Right renal pelvis (tissue), 4 donors: ENCODE measurements at regions not wholly inside any gene's neighbourhood (a gene's known extent, or its start where the extent isn't known, plus 50 kb on each side); places are given as distances from the start of the nearest gene placed in this dataset.

Source experiments
- DNase-seq, 4 donors: peaks; one replicate each; pipeline ENCODE4 v3.0.0-alpha.2; 2013; ENCODE audit warnings: low read depth in 4 of 4, low spot score in 3 of 4, missing footprints in 1 of 4

DNA sequence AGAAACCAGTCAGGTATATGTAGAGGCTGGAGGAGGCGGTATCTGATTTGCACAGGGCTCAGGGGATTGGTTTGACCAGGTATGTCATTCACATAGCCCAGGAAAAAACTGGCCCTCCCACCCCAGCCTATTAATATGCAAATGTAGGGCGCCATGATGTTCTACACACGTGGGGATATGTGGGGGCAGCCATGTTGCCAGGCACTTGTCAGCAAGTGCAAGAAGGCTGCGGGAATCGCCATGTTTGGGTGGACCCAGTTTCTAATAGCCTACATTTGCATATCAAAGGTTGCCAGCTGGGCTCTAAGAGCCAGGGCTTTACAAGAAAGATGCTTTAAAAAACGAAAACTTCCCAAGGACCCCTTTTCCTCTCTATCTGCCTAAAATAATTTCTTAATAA lies 335.1 kb downstream of the SMARCA1 start:
- DNase-seq: no peak

DNA sequence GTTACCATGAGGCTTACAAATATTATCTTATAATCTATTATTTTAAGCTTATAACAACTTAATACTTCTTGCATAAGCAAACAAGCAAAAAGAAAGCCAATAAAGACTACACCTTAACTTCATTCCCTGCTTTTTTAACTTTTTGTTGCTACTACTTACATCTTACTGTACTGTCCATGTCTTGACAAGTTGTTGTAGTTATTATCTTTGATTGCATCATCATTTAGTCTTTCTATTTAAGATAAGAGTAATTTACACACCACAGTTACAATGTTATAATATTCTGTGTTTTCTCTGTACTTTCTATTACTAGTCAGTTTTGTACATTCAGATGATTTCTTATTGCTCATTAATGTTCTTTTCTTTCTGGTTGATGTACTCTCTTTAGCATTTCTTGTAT lies 346.6 kb downstream of the SMARCA1 start:
- DNase-seq: no peak

DNA sequence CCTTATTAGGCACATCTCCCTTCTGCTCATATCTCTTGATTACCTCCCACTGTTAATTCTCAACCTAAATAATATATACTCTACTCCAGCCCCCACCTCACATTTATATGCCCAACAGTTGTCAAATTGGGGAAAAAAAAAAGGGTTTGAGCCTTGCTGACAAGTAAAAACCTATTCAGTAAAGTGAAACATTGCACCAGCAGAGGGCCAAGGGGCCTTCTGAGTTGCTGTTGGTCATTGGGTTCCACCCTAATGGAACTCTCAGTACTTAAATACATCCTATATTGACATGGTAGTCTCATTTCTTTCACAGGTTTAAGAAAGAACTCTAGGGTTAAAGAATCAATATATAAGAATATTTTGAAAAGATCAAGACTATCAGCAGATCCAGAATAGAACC lies 362.2 kb downstream of the SMARCA1 start:
- DNase-seq: no peak

DNA sequence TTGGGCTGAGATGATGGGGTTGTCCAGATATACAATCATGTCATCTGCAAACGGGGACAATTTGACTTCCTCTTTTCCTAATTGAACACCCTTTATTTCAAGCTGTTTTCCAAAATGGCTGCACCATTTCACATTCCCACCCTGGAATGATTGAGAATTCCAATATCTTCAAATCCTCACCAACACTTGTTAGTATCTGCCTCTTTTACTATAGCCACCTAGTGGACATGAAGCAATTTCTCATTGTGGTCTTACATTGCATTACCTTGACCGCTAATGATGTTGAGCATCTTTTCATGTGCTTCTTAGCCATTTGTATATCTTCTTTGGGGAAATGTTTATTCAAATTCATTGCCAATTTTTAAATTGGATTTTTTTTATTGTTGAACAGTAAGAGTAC lies 364.8 kb downstream of the SMARCA1 start:
- DNase-seq: no peak

DNA sequence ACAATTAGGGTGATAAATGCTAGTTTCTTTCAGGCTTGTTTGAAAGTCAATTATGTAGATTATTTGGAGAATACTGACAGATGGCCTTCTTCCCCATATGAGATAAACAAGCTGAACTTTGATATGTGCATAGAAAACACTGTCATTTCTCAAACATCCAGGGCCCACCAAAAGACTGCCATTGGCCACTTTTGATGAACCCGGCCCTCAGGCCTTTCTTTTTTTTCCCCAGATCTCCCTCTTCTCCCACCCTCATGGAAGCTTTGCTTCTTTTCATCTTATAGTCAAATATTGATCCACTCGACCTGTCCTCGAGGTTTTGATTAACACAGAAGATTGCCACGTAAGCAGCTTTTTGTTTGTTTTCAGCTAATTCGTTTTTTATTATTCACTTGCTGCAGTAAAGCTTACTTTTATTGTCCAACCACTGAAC lies 377.4 kb downstream of the SMARCA1 start:
- DNase-seq: no peak

DNA sequence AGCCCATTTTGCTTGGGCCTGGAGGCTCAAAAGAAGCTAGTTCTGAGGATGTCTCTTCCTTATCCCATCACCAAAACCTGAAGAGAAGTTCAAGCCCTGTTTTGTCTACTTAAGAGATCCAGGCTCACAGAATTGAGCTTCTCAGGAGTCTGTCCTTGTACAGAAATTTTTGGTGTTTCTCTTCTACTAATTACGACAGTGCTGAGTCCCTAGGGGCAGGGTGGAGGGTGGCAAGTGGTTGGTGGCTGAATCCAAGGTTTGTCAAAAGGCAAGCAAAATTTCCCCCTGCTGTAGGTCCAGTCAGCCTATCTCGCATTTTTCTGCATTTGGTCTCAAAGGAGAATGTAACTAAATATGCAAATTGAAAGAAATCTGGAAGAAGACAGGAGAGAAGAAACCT lies 377.9 kb downstream of the SMARCA1 start:
- DNase-seq: no peak

DNA sequence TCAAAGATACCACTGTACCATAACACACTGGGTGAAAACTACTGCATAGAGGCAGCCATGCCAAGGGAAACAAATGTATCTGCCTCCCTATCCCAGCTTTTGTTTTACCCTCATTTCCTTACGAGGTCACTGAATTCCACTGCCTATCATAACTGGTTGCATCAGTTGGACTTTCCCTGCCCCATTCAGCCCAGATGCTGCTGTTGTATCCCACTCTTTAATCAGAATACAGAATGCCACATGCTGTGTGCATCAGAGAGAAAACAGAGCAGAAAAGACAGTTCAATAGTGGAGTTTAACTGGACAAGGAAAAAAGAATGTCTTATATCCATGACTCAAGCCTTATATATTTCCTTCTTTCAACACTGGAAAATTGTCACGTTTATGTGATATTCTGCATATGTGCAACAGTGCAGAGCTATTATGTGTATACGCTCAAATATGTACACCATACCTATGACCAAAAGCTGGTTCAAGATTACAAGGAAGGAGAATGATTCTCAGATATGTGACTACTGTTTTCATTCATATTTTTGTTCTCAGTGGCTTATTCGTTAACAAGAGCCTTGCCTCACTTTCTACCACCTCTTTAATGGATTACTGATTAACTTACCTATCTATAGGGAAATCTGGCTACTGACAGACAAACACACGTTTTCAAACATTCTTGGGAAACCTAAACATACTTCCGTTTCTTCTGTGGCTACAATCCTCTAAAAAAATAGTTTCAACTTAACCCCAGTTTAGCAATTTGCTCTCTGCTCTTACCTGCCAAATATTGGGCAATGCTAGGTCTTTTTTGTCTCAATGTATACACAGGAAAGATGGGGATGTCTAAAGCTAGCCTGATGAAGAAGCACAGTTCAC lies 378.9 kb downstream of the SMARCA1 start:
- DNase-seq: no peak

DNA sequence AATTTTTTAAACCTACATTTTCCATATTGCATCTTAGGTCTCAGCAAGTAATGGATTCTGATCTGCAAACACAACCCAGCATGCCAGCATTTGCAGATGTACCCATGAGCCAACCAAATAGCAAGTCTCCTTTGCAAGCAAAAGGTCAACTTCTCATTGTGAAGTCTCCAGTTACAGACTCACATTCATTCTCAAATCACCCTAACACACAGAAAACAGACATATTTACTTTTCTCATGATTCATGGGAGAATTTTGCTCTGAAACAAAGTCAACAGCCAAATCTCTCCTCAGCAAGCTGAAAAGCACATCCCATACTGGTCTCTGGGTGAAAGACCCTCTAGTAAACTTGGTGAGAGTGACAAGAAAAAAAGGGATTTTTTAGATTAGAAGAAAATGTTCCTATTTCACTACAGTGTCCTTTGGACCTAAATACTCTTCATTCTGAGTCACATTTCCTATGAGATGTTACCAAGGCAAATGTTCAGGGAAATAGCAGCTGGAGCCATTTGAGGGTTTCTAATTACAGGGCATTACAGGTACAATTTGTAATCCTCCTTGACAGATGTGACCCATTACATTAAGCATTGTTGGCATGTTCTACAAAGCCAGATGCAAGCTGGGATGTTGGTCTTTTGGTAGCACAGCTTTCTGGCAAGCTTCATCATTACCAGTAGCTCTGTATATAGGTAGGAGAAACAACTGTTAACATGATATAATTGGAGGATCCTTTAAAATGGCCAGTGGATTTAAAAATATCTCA lies 383.3 kb downstream of the SMARCA1 start:
- DNase-seq: no peak

DNA sequence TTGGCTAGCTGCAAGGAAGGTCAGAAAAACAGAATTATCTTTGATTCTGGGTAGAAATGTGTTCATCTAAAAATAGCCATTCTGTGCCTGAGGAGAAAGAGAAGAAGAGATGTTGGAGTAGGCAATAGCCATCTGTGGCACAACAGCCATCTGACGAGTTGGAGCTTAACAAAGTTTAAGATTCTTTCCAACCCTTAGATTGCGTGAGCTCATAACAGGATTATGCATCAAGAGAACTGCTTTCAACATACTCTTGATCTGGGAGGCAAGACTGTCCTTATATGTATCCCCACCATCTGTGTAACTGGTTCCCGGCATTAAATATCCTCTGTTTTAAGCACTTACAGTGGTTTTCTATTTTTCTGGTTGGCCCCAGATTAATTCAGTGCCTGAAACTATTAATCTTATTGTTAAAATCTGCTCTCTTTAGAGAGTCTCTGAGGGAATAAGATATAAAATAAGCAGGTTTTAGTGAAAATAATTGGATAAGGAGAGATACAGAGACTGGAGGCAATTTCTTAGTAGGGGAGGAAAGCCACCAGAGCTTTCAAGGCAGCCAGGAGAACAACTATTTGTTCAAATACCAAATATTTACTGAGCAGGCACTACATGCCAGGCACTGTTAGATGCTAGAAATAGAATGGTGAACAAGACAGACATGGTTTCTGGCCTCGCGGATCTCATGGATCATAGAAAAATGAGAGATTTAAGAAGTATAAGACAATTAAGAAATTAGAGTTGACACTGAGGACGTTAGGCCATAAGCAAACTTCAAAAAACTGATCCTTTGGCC lies 398.0 kb downstream of the SMARCA1 start:
- DNase-seq: no peak

DNA sequence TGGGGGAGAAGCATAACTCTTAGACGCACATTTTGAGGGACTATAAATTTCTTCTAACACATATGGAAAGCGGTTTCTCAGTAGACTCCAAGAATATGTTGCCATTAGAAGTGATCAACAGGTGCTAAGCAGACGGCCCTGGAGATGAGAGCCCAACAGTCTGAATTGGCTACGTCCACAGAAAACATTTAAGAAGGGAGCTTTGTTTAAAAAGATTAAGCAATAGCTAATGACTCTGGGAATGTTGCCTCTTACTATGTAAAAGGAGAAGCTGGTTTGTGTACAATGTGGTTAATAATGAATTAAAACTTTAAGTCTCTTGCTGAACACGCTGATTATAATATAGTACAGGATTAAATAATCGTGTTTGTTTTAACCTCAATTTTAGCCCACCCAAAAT lies 399.5 kb downstream of the SMARCA1 start:
- no peak for DNase-seq

DNA sequence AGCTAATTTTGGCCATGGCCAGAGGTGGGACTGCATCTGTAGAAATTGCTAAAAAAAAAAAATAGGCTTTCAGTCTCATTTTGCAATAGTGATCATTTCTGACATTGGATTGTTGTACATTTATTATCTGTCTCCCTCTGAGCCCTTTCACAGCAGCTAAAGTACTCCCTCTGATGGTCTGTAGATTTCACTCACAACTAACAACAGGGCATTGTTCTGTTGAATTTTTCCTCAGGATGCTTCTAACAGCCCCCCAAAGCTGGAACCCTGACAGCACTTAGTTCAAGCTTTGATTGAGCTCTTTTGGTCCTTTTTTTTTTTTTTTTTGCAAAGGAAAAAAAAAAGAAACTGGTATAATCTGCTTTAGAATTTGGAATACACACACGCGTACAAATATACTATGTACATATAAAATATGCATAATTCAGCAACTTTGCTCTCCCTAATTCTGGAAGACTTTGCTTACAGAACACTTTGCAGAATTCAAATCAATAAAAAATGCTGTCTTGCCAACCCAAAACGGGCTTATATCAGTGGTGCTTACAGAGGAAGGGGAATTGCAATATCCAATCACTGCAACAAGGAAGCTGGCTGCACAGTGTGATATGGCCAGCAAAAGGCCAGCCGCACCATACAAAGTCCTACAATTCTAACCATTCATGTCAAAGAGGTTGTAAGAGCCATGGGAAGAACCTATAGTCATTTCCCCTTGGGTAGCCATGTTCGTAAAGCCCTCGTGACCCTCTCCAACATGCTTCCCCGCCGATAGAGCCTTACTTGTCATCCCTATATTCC lies 406.4 kb downstream of the SMARCA1 start:
- no peak for DNase-seq

DNA sequence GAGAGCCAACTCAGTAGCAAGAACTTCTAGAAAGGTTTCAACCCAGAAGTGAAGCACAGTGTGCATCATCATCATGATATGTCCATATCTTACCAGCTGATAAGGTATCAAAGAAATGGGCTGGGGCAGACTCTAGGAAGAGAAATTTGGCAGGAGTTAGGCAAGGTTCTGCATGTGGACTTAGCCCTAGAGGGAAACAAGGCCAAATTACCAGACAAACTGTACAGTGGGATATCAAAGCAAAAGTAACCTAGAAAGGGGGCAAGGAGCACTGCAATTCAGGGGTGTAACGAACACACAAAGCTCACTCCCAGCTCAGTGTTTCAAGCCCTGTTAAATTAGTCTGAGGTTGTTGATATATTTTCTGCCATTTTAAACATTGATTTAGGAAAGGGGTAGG lies 407.4 kb downstream of the SMARCA1 start:
- no peak for DNase-seq

DNA sequence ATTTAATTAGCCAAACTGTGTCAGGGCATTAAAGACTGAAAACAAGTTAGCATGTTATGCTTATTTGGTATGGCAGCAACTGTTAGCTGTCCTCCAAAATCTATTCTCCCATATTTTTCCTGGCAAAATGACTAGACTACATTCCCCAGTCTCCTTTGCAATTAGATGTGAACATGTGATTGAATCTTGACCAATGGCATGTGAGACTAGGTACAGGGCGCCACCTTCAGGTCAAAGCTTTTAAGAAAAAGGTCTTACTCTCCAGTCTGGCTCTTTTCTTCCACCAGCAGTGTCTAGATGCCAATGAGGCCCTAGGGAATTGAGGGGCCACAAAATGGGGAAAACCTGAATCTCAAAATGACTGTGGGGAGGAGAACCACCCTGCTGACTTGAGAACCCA lies 408.2 kb downstream of the SMARCA1 start:
- DNase-seq: no peak

DNA sequence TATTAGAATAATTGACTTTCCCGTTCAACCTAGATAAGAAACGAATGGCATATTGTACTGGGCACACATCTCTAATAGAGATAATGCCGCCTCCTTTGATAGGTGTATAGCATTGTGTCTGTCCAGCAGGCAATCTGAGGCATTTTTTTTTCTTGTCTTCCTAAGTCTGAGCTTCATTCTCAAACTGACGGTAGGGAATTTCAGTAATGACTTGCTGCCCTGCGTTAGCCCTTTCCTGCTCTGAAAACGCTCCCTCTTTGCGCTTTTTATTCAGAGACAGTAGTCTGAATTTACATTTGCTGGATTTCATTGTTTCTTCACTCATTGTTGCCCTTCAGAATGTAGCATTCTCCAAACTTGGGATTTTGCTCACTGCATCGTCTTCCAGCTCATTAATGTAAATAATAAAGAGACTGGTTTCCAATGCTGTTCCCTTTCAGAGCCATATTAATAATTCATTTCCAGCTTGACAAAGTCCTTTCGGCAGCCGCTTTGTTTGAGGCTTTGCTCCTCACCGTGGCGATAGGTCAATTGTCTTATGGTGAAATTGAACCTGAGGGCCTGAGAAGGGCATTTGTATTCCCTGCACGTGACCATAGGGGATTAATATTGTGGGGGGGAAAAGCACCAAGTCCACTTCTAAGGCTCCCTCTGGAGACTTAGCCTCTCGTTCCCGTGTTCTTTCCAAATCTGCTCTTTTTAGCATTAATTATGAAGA lies 412.1 kb downstream of the SMARCA1 start:
- no peak for DNase-seq

DNA sequence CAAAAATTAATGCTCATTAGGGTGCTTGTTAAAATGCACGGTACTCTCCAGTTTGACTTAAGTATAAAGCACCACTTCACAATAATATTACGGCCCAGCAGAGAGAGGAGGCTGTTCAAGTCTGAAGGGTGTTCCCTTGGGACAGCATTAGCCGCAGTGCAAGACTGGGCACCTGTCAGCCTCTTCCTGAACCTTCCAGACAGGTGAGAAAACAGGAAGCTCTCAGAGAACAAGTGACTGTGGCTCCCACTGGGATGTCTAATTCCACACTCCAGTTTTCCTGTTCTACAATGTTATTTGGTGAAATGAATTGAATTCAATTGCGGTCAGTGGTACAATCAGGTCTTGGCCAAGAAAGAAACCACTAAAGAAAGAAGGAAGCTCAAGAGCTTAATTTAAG lies 414.4 kb downstream of the SMARCA1 start:
- no peak for DNase-seq

DNA sequence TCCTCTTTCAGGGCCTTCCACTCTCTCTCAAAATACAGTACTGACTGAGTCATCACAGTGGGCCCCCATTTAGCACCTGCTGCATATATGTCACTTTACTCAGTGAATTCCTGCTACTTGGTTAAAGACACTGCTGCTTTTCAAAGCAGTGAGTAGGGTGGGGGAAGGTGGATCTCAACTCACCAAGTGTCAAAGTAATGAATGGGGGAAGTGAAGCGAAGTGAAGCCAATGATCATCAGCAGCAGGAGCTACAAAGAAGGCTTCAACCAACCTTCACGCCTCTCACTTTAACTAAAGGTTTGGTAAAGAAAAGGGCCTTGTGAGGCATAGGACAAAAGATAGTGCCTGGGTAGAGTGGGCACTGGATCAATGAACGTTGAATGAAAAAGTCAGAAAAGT lies 424.1 kb downstream of the SMARCA1 start:
- DNase-seq: no peak

DNA sequence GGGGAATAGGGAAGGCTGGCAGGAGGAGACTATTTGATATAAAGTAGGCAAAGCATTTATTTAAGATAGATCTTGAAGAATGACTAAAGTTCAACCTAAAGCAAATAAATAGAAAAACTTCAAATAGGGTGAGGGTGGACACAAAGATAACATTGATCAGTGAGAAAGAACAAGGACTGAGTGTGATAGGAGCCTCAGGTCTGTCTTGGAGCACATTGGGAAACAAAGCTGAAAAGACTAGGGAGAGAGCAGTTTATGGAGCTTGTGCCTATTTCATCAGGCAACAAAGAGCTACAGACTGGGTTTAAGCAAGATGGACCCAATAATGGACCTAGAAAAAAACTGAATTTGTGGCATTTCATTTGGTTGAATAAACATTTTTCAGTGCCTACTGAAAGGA lies 425.6 kb downstream of the SMARCA1 start:
- DNase-seq: no peak

DNA sequence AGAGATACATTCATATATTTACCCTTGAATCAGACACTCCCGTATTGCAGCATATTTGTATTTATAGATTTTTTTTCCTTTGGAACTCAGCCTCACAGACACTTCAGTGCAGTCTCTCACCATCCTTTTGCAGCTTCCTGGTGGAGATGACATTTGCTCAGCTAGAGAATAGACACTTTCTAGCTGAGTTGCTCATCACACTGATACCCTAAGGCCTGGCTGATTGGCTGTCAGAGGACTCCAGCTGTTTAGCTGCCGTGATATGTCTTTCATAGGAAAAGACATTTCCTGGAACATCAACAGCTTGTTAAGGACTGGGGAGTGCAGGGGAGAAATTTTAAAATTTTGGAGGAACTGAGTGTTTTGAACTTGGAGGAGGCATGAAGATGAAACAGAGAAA lies 429.6 kb downstream of the SMARCA1 start:
- no peak for DNase-seq

DNA sequence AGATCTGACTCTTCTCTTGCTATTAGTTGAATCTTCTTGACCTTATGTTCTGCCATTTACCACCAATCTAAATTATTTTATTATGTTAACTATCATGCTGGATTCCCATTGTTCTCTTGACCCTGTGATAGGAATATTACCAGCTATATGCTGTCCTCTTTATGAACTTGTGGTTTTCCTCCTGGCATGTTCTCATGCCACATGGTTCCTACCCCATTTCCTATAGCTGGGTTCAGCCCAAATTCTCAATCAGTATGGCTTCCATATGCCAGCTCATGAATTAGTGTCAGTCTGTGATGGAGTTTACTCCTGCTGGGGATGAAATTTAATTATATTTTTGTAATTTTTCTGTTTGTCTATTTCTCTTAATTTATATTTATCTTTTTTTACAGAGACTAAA lies 430.5 kb downstream of the SMARCA1 start:
- no peak for DNase-seq

DNA sequence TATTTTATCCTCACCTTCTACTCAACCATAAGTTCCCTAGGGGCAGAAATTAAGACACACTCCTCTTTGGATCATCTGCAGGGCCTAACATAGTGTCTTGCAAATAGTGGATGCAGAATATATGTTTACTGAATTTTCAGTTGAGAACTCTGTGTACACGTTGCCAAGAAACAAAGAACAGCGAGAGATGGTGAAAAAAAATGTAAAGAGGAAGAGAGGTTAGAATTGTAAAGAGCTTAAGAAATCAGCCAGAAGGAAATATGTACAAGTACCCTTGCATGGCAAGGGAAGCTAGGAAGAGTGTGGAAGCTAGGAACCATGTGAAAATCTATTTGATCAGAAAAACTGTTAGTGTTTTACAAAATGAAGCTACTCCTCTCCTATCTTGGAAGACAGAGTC lies 431.0 kb downstream of the SMARCA1 start:
- DNase-seq: no peak
